ENCODE measurements at regions not wholly inside any gene's neighbourhood (a gene's known extent, or its start where the extent isn't known, plus 50 kb on each side); places are given as distances from the start of the nearest gene placed in this dataset.

DNA sequence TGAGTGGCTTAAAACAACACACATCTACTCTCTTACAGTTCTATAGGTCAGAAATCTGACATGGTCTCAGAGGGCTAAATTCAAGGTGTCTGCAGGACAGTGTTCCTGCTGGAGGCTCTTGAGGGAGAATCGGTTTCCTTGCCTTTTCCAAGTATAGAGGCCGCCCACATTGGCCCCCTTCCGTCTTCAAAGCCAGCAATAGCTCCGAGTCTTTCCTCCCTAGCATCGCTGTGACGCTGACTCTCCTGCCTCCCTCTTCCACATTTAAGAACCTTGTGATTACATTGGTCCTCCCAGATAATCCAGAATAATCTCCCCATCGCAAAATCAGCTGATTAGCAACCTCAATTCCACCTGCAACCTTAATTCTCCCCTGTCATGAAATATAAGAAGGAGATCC is 81.3 kb upstream of the IER5L start:
- no peak for ATAC-seq
- TF ChIP-seq OSR1 (CRISPR knock-in tag; IDR thresholded peaks at IDR 0.05) (no peak), ARNTL (CRISPR knock-in tag; IDR thresholded peaks at IDR 0.05; ENCODE audit: borderline replicate concordance, low read depth) (no peak), ZC3H10 (CRISPR knock-in tag; IDR thresholded peaks at IDR 0.05) (no peak), PPARA (CRISPR knock-in tag; IDR thresholded peaks at IDR 0.05; ENCODE audit: borderline replicate concordance) (no peak), BACH2 (CRISPR knock-in tag; IDR thresholded peaks at IDR 0.05; ENCODE audit: borderline replicate concordance) (no peak), ZNF565 (CRISPR knock-in tag; conservative IDR thresholded peaks at IDR 0.05; ENCODE audit: low read depth) (no peak), GLIS3 (CRISPR knock-in tag; IDR thresholded peaks at IDR 0.05) (no peak), TOX (CRISPR knock-in tag; IDR thresholded peaks at IDR 0.05; ENCODE audit: borderline replicate concordance) (no peak), ZNF70 (CRISPR knock-in tag; IDR thresholded peaks at IDR 0.05) (no peak), CSRNP3 (CRISPR knock-in tag; IDR thresholded peaks at IDR 0.05) (no peak), CREB5 (CRISPR knock-in tag; IDR thresholded peaks at IDR 0.05; ENCODE audit: low read depth) (no peak), ZFP3 (CRISPR knock-in tag; IDR thresholded peaks at IDR 0.05) (no peak), PATZ1 (CRISPR knock-in tag; IDR thresholded peaks at IDR 0.05; ENCODE audit: borderline replicate concordance) (no peak), CSDC2 (CRISPR knock-in tag; IDR thresholded peaks at IDR 0.05) (no peak)
- TF ChIP-seq, protein P1, sequence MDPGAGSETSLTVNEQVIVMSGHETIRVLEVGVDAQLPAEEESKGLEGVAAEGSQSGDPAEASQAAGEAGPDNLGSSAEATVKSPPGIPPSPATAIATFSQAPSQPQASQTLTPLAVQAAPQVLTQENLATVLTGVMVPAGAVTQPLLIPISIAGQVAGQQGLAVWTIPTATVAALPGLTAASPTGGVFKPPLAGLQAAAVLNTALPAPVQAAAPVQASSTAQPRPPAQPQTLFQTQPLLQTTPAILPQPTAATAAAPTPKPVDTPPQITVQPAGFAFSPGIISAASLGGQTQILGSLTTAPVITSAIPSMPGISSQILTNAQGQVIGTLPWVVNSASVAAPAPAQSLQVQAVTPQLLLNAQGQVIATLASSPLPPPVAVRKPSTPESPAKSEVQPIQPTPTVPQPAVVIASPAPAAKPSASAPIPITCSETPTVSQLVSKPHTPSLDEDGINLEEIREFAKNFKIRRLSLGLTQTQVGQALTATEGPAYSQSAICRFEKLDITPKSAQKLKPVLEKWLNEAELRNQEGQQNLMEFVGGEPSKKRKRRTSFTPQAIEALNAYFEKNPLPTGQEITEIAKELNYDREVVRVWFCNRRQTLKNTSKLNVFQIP (CRISPR knock-in tag; IDR thresholded peaks at IDR 0.05; ENCODE audit: borderline replicate concordance, low read depth): no peak
- TF ChIP-seq, protein P2, sequence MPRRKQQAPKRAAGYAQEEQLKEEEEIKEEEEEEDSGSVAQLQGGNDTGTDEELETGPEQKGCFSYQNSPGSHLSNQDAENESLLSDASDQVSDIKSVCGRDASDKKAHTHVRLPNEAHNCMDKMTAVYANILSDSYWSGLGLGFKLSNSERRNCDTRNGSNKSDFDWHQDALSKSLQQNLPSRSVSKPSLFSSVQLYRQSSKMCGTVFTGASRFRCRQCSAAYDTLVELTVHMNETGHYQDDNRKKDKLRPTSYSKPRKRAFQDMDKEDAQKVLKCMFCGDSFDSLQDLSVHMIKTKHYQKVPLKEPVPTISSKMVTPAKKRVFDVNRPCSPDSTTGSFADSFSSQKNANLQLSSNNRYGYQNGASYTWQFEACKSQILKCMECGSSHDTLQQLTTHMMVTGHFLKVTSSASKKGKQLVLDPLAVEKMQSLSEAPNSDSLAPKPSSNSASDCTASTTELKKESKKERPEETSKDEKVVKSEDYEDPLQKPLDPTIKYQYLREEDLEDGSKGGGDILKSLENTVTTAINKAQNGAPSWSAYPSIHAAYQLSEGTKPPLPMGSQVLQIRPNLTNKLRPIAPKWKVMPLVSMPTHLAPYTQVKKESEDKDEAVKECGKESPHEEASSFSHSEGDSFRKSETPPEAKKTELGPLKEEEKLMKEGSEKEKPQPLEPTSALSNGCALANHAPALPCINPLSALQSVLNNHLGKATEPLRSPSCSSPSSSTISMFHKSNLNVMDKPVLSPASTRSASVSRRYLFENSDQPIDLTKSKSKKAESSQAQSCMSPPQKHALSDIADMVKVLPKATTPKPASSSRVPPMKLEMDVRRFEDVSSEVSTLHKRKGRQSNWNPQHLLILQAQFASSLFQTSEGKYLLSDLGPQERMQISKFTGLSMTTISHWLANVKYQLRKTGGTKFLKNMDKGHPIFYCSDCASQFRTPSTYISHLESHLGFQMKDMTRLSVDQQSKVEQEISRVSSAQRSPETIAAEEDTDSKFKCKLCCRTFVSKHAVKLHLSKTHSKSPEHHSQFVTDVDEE (CRISPR knock-in tag; IDR thresholded peaks at IDR 0.05): no peak

DNA sequence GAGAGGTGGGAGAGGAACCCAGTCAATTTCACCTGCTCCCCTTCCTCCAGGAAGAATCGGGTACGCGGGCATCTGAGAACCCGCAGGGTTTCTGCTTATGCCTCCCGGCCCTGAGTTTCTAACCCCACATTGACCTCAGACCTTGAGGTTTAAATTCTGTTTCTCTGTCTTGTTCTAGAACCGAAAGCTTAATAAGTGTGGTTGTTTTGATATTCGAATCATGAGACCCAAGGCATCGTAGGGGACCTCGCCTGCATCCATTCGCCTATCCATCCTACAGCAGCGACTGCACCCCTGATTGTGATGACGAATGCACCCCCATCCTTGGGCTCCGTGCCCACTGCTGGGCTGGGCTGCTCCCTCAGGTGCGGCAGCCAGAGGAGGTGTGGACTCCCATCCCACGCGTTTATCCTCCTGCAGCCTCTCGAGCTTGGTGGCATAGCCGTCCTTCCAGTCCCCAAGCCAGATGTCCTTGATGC is 80.8 kb upstream of the IER5L start:
- TF ChIP-seq GLIS3 (CRISPR knock-in tag; IDR thresholded peaks at IDR 0.05): no peak
- no peak for TF ChIP-seq RARB (CRISPR knock-in tag; IDR thresholded peaks at IDR 0.05)
- TF ChIP-seq ZNF565 (CRISPR knock-in tag; conservative IDR thresholded peaks at IDR 0.05; ENCODE audit: low read depth): no peak
- TF ChIP-seq, protein P1 (CRISPR knock-in tag; IDR thresholded peaks at IDR 0.05; ENCODE audit: borderline replicate concordance, low read depth): no peak
- TF ChIP-seq CREB5 (CRISPR knock-in tag; IDR thresholded peaks at IDR 0.05; ENCODE audit: low read depth): no peak

More for the DNA sequence above, 80.8 kb upstream of the IER5L start:
- no peak for ATAC-seq

Measured in SK-N-SH treated with all-trans-retinoic acid at 6 μM for 48 hours (cell line).